H1 (cell line): ENCODE measurements at regions not wholly inside any gene's neighbourhood (a gene's known extent, or its start where the extent isn't known, plus 50 kb on each side); places are given as distances from the start of the nearest gene placed in this dataset.

ENCODE experiments used
- BCL11A ChIP-seq, 2 experiments: IDR thresholded peaks; one replicate each; pipeline ENCODE4 v1.6.1; 2011; ENCODE audit warnings: low read depth in 2 of 2, low read length in 2 of 2, mild to moderate bottlenecking in 2 of 2
- CHD7 ChIP-seq: fragments of 300-600 bp; sonication (generic); IDR thresholded peaks from 2 replicates; pipeline ENCODE4 v1.7.1; 2012; ENCODE audit warnings: low read length, moderate library complexity, mild to moderate bottlenecking, inconsistent platforms; ENCODE audit not compliant: insufficient replicate concordance
- CREB1 ChIP-seq: IDR thresholded peaks from 2 replicates; pipeline ENCODE4 v1.6.1; 2012; ENCODE audit warnings: inconsistent platforms
- CTBP2 ChIP-seq: IDR thresholded peaks from 2 replicates; pipeline ENCODE4 v1.7.0; 2011; ENCODE audit warnings: borderline replicate concordance, mild to moderate bottlenecking, moderate library complexity, mixed read lengths, low read length; ENCODE audit not compliant: insufficient read depth, insufficient read length
- CTCF ChIP-seq, 3 experiments: IDR thresholded peaks; 1 replicate in 2 of 3; 2 replicates in 1 of 3; pipeline versions ENCODE4 v1.5.1 to v1.6.1; 2011; ENCODE audit warnings: low read length in 3 of 3, mild to moderate bottlenecking in 3 of 3, inconsistent platforms in 2 of 3, low read depth in 1 of 3, moderate library complexity in 1 of 3; ENCODE audit not compliant: insufficient read depth in 1 of 3; ENCODE audit errors: control extremely low read depth in 1 of 3
- SP4 ChIP-seq: IDR thresholded peaks from 2 replicates; pipeline ENCODE4 v1.6.1; 2012; ENCODE audit warnings: low read length, inconsistent platforms
- SRF ChIP-seq: IDR thresholded peaks from 2 replicates; pipeline ENCODE4 v1.6.1; 2011; ENCODE audit warnings: mild to moderate bottlenecking, low read depth, low read length, moderate library complexity

GRCh38 chr20:51318058-51318949 is 224.2 kb downstream of the NFATC2 start (continued):
- TF ChIP-seq CTCF (IDR thresholded peaks at IDR 0.05; ENCODE audit: control extremely low read depth in 1 of 3, insufficient read depth in 1 of 3, low read depth in 1 of 3, low read length in 3 of 3) (peak; percentile 86 to 94 (median 93)), CTBP2 (no peak), SP4 (no peak), CHD7 (no peak), BCL11A (IDR thresholded peaks at IDR 0.05; ENCODE audit: low read depth in 2 of 2, low read length in 2 of 2) (no peak), SRF (peak; percentile 4; the same call in 1 of the 2 replicates), CREB1 (no peak)
